ENCODE measurements at regions not wholly inside any gene's neighbourhood (a gene's known extent, or its start where the extent isn't known, plus 50 kb on each side); places are given as distances from the start of the nearest gene placed in this dataset.

DNA sequence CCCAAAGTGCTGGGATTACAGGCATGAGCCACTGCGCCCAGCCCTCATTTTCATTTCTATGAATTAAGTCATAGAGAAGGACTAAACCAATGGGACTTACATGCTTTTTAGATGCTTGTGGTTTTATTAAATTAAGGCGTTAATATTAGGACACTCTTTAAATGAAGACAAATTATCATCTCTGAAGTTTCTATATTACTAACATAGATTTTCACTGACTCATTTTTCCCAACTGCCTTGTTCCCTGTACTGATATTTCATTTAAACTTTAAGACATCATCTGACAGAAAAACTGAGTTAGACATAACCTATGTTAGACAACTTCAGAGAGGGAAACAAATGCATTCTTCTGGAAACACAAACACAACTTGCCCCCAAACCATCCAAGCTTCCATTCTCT, 99.8 kb downstream of the BTG1 start:
- DNase-seq (ENCODE audit: low read depth, low spot score), result no peak
- ChIA-PET CTCF (no interaction called here), POLR2A (interaction anchor here (0.6 kb wide), 1 partner anchor 775 kb away, joined by 5 read pairs; no protein-coding TSS in a partner anchor)
- no peaks in the 10 kb centered on the region for H3K27me3 ChIP-seq (ENCODE audit: control insufficient read depth, insufficient read depth, low read length)
- in situ Hi-C loops (cut with HindIII; ENCODE audit: low pct_unique_long_range_greater_than_20kb, low sequenced_read_pairs) (no loop called here), intact Hi-C loops (cut with micrococcal nuclease; ENCODE audit: unreplicated experiment) (no loop called here)
- no peak overlapping the region for H3K4me3 ChIP-seq (ENCODE audit: low read depth in 2 of 2, low read length in 2 of 2)
- no peaks in the 10 kb centered on the region for H3K9me3 ChIP-seq (ENCODE audit: control insufficient read depth, insufficient read depth, low read depth, low read length)
- TF ChIP-seq TCF7L2 (IDR thresholded peaks at IDR 0.05; ENCODE audit: low read depth, low read length) (no peak), SIN3A (IDR thresholded peaks at IDR 0.05; ENCODE audit: borderline replicate concordance, insufficient read depth, low read depth, low read length) (no peak)
- TF ChIP-seq, protein P1, sequence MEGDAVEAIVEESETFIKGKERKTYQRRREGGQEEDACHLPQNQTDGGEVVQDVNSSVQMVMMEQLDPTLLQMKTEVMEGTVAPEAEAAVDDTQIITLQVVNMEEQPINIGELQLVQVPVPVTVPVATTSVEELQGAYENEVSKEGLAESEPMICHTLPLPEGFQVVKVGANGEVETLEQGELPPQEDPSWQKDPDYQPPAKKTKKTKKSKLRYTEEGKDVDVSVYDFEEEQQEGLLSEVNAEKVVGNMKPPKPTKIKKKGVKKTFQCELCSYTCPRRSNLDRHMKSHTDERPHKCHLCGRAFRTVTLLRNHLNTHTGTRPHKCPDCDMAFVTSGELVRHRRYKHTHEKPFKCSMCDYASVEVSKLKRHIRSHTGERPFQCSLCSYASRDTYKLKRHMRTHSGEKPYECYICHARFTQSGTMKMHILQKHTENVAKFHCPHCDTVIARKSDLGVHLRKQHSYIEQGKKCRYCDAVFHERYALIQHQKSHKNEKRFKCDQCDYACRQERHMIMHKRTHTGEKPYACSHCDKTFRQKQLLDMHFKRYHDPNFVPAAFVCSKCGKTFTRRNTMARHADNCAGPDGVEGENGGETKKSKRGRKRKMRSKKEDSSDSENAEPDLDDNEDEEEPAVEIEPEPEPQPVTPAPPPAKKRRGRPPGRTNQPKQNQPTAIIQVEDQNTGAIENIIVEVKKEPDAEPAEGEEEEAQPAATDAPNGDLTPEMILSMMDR (IDR thresholded peaks at IDR 0.05), result no peak
- TF ChIP-seq, protein P2, sequence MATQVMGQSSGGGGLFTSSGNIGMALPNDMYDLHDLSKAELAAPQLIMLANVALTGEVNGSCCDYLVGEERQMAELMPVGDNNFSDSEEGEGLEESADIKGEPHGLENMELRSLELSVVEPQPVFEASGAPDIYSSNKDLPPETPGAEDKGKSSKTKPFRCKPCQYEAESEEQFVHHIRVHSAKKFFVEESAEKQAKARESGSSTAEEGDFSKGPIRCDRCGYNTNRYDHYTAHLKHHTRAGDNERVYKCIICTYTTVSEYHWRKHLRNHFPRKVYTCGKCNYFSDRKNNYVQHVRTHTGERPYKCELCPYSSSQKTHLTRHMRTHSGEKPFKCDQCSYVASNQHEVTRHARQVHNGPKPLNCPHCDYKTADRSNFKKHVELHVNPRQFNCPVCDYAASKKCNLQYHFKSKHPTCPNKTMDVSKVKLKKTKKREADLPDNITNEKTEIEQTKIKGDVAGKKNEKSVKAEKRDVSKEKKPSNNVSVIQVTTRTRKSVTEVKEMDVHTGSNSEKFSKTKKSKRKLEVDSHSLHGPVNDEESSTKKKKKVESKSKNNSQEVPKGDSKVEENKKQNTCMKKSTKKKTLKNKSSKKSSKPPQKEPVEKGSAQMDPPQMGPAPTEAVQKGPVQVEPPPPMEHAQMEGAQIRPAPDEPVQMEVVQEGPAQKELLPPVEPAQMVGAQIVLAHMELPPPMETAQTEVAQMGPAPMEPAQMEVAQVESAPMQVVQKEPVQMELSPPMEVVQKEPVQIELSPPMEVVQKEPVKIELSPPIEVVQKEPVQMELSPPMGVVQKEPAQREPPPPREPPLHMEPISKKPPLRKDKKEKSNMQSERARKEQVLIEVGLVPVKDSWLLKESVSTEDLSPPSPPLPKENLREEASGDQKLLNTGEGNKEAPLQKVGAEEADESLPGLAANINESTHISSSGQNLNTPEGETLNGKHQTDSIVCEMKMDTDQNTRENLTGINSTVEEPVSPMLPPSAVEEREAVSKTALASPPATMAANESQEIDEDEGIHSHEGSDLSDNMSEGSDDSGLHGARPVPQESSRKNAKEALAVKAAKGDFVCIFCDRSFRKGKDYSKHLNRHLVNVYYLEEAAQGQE (IDR thresholded peaks at IDR 0.05; ENCODE audit: insufficient read depth in 1 of 2, low read depth in 2 of 2, low read length in 1 of 2), result no peak
- H3K27ac ChIP-seq (ENCODE audit: low read length), result no peak overlapping the region
- no TSS peak for BruUV-seq (replicated peaks)
- no peak for ATAC-seq
- H3K36me3 ChIP-seq (ENCODE audit: control insufficient read depth, insufficient read depth, low read length), result no peaks in the 10 kb centered on the region
- no peaks in the 10 kb centered on the region for H3K4me1 ChIP-seq (ENCODE audit: control insufficient read depth, insufficient read depth, low read length)

DNA sequence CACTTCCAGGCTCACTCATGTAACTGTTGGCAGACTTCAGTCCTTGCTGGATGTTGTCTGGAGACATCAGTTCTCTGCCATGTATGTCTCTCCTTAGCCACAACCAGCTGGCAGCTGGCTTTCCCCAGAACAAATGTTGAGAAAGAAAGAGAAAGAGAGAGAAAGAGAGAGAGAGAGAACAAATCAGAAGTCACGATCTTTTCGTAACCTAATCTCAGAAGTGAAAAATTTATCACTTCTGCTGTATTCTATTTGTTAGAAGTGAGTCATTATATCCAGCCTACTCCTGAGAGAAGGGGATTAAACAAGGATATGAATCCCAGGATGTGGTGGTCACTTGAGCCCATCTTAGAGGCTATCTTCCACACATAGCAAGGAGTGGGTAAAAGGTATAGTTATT, 101.2 kb downstream of the BTG1 start:
- no peak for ATAC-seq
- H3K4me3 ChIP-seq (ENCODE audit: low read depth in 2 of 2, low read length in 2 of 2), result no peak overlapping the region
- intact Hi-C loops (cut with micrococcal nuclease; ENCODE audit: unreplicated experiment), result no loop called here
- H3K4me1 ChIP-seq (ENCODE audit: control insufficient read depth, insufficient read depth, low read length), result no peaks in the 10 kb centered on the region
- H3K9me3 ChIP-seq (ENCODE audit: control insufficient read depth, insufficient read depth, low read depth, low read length), result no peaks in the 10 kb centered on the region
- no TSS peak for BruUV-seq (replicated peaks)
- no peak overlapping the region for H3K27ac ChIP-seq (ENCODE audit: low read length)
- ChIA-PET CTCF (no interaction called here), POLR2A (no interaction called here)
- in situ Hi-C loops (cut with HindIII; ENCODE audit: low pct_unique_long_range_greater_than_20kb, low sequenced_read_pairs), result no loop called here
- H3K27me3 ChIP-seq (ENCODE audit: control insufficient read depth, insufficient read depth, low read length), result no peaks in the 10 kb centered on the region
- TF ChIP-seq SIN3A (IDR thresholded peaks at IDR 0.05; ENCODE audit: borderline replicate concordance, insufficient read depth, low read depth, low read length) (no peak), TCF7L2 (IDR thresholded peaks at IDR 0.05; ENCODE audit: low read depth, low read length) (no peak), POLR2AphosphoS5 (IDR thresholded peaks at IDR 0.05; ENCODE audit: low read depth, low read length) (no peak)
- TF ChIP-seq, protein P1 (IDR thresholded peaks at IDR 0.05), result no peak
- TF ChIP-seq, protein P2 (IDR thresholded peaks at IDR 0.05; ENCODE audit: insufficient read depth in 1 of 2, low read depth in 2 of 2, low read length in 1 of 2), result no peak
- H3K36me3 ChIP-seq (ENCODE audit: control insufficient read depth, insufficient read depth, low read length), result no peaks in the 10 kb centered on the region
- DNase-seq (ENCODE audit: low read depth, low spot score), result no peak
